SK-N-SH (cell line): ENCODE measurements at regions not wholly inside any gene's neighbourhood (a gene's known extent, or its start where the extent isn't known, plus 50 kb on each side); places are given as distances from the start of the nearest gene placed in this dataset.

Source experiments
- CTCF ChIA-PET: fragments of 300-600, 350-600 bp; formaldehyde crosslinking; extraction: SDS; loops from one replicate; lab custom pipeline; 2021; lab: Yijun Ruan, JAX
- POLR2A ChIA-PET: fragments of 350-600 bp; sonication (Branson Sonifier 250); formaldehyde crosslinking; extraction: SDS; loops from one replicate; lab custom pipeline; 2020; ENCODE audit warnings: antibody characterized with exemption, inconsistent platforms; lab: Yijun Ruan, JAX
- DNase-seq: peaks from one replicate; pipeline ENCODE4 v3.0.0; 2012
- H2AFZ ChIP-seq: fragments of 200-600 bp; sonication (generic); 2 replicates; pipeline ENCODE4 v1.8.1; 2016; ENCODE audit warnings: antibody characterized with exemption, mild to moderate bottlenecking, low read depth
- H3F3A ChIP-seq: fragments of 200-600 bp; sonication (generic); replicated peaks from 2 replicates; pipeline ENCODE3; 2016; ENCODE audit warnings: antibody characterized with exemption, mild to moderate bottlenecking; ENCODE audit not compliant: insufficient read depth
- H3K27ac ChIP-seq, 2 experiments: fragments of 200-500 bp in 1 of 2; fragments of 200-600 bp in 1 of 2; sonication (Bioruptor generic) in 1 of 2; sonication (generic), shearing (Covaris generic) in 1 of 2; 2 replicates each; pipeline versions ENCODE4 v1.5.1 to v1.6.1; 2014 to 2016; ENCODE audit warnings: low read depth in 2 of 2, inconsistent platforms in 1 of 2, low read length in 1 of 2, mild to moderate bottlenecking in 1 of 2, mixed read lengths in 1 of 2
- H3K27me3 ChIP-seq: fragments of 200-600 bp; sonication (generic), shearing (Covaris generic); 2 replicates; pipeline ENCODE4 v1.6.1; 2016; ENCODE audit warnings: mixed run types; ENCODE audit not compliant: insufficient read depth
- H3K36me3 ChIP-seq, 2 experiments: fragments of 200-500 bp in 1 of 2; fragments of 200-600 bp in 1 of 2; sonication (Bioruptor generic) in 1 of 2; sonication (generic) in 1 of 2; replicated peaks in 1 of 2; 2 replicates each; pipeline versions ENCODE3 to v1.5.1; 2014 to 2016; ENCODE audit warnings: low read length in 1 of 2, mild to moderate bottlenecking in 1 of 2; ENCODE audit not compliant: insufficient read depth in 2 of 2, control insufficient read depth in 1 of 2
- H3K4me1 ChIP-seq, 2 experiments: fragments of 200-500 bp in 1 of 2; fragments of 200-600 bp in 1 of 2; sonication (Bioruptor generic) in 1 of 2; sonication (generic), shearing (Covaris generic) in 1 of 2; 2 replicates each; pipeline versions ENCODE4 v1.5.1 to v1.6.1; 2014 to 2016; ENCODE audit warnings: low read depth in 1 of 2, low read length in 1 of 2, mixed run types in 1 of 2; ENCODE audit not compliant: insufficient read depth in 2 of 2, control insufficient read depth in 1 of 2
- H3K4me2 ChIP-seq: fragments of 200-600 bp; sonication (generic), shearing (Covaris generic); 2 replicates; pipeline ENCODE4 v1.6.1; 2017; ENCODE audit warnings: mixed run types
- H3K4me3 ChIP-seq, 2 experiments: fragments of 200-500 bp in 1 of 2; fragments of 200-600 bp in 1 of 2; sonication (Bioruptor generic) in 1 of 2; sonication (generic), shearing (Covaris generic) in 1 of 2; 2 replicates each; pipeline versions ENCODE4 v1.5.1 to v1.8.1; 2014 to 2016; ENCODE audit warnings: low read depth in 2 of 2, inconsistent platforms in 1 of 2, low read length in 1 of 2, mild to moderate bottlenecking in 1 of 2, mixed read lengths in 1 of 2, moderate library complexity in 1 of 2
- H3K79me2 ChIP-seq: fragments of 200-600 bp; sonication (generic); 2 replicates; pipeline ENCODE4 v1.8.1; 2017; ENCODE audit warnings: mild to moderate bottlenecking; ENCODE audit not compliant: insufficient read depth
- H3K9ac ChIP-seq: fragments of 200-600 bp; sonication (generic); 2 replicates; pipeline ENCODE4 v1.6.1; 2017; ENCODE audit warnings: mixed run types
- H3K9me2 ChIP-seq: fragments of 200-600 bp; sonication (generic); 2 replicates; pipeline ENCODE4 v1.6.1; 2017; ENCODE audit warnings: mixed run types
- H3K9me3 ChIP-seq: fragments of 200-600 bp; sonication (generic); 2 replicates; pipeline ENCODE4 v1.6.1; 2017; ENCODE audit warnings: mixed run types, mild to moderate bottlenecking, moderate library complexity
- H4K20me1 ChIP-seq: fragments of 200-600 bp; sonication (generic); 2 replicates; pipeline ENCODE4 v1.6.1; 2017; ENCODE audit warnings: mild to moderate bottlenecking, mixed run types; ENCODE audit not compliant: insufficient read depth
- EP300 ChIP-seq, 2 experiments: IDR thresholded peaks; 2 replicates each; pipeline versions ENCODE4 v1.4.0 to v1.6.1; 2012; ENCODE audit warnings: borderline replicate concordance in 1 of 2, low read depth in 1 of 2, low read length in 1 of 2
- EZH2phosphoT487 ChIP-seq: fragments of 200-600 bp; sonication (generic); IDR thresholded peaks from 2 replicates; pipeline ENCODE4 v1.6.1; 2017; ENCODE audit warnings: low read depth, mixed run types, mild to moderate bottlenecking, antibody characterized with exemption, moderate library complexity, borderline replicate concordance
- FOXJ3 ChIP-seq: sonication (generic); formaldehyde crosslinking; IDR thresholded peaks from 2 replicates; pipeline ENCODE4 v1.5.1; 2020; ENCODE audit warnings: mild to moderate bottlenecking, missing genetic modification reagents
- FOXM1 ChIP-seq: IDR thresholded peaks from 2 replicates; pipeline ENCODE4 v1.4.0; 2012; ENCODE audit warnings: low read depth, mild to moderate bottlenecking
- GATA2 ChIP-seq: sonication (generic); formaldehyde crosslinking; IDR thresholded peaks from 2 replicates; pipeline ENCODE4 v1.5.0; 2020; ENCODE audit warnings: mild to moderate bottlenecking, missing genetic modification reagents
- JUND ChIP-seq: IDR thresholded peaks from 2 replicates; pipeline ENCODE4 v1.4.0; 2012
- MXI1 ChIP-seq: IDR thresholded peaks from 2 replicates; pipeline ENCODE4 v1.6.1; 2012; ENCODE audit warnings: mild to moderate bottlenecking, low read depth, low read length, improper control_type of control experiment
- NFIC ChIP-seq: IDR thresholded peaks from 2 replicates; pipeline ENCODE4 v1.4.0; 2012; ENCODE audit warnings: borderline replicate concordance
- POLR2AphosphoS5 ChIP-seq: IDR thresholded peaks from 2 replicates; pipeline ENCODE4 v1.6.1; 2012; ENCODE audit warnings: low read depth, low read length
- RAD21 ChIP-seq: IDR thresholded peaks from 2 replicates; pipeline ENCODE4 v1.6.1; 2012; ENCODE audit warnings: mild to moderate bottlenecking, low read length
- RCOR1 ChIP-seq: fragments of 150-350 bp; IDR thresholded peaks from 2 replicates; pipeline ENCODE4 v1.6.1; 2017; ENCODE audit warnings: antibody characterized with exemption, low read length
- RFX5 ChIP-seq: IDR thresholded peaks from 2 replicates; pipeline ENCODE4 v1.6.1; 2012; ENCODE audit warnings: mild to moderate bottlenecking, improper control_type of control experiment, low read length
- RXRA ChIP-seq: IDR thresholded peaks from 2 replicates; pipeline ENCODE4 v1.4.0; 2012; ENCODE audit warnings: low read depth, mild to moderate bottlenecking, borderline replicate concordance
- SMC3 ChIP-seq: IDR thresholded peaks from 2 replicates; pipeline ENCODE4 v1.6.1; 2012; ENCODE audit warnings: low read depth, low read length, improper control_type of control experiment
- TAF1 ChIP-seq: IDR thresholded peaks from 2 replicates; pipeline ENCODE4 v1.6.1; 2012; ENCODE audit warnings: low read depth, mild to moderate bottlenecking, low read length, moderate library complexity, borderline replicate concordance
- YY1 ChIP-seq: IDR thresholded peaks from 2 replicates; pipeline ENCODE4 v1.4.0; 2012; ENCODE audit warnings: low read depth, mild to moderate bottlenecking
- WGBS: methylation state at CpG from one replicate; pipeline ENCODE4 v1.1.6; 2017; ENCODE audit warnings: low lambda C conversion rate; 5-methylcytosine and 5-hydroxymethylcytosine counted together
- TF ChIP-seq, protein P1 (sequence below): IDR thresholded peaks from 2 replicates; pipeline ENCODE4 v1.4.0; 2012; ENCODE audit warnings: low read depth, borderline replicate concordance
- TF ChIP-seq, protein P2 (sequence below): fragments of 150-350 bp; IDR thresholded peaks from 2 replicates; pipeline ENCODE4 v1.6.1; 2016; ENCODE audit warnings: mild to moderate bottlenecking, low read depth, low read length
- TF ChIP-seq, protein P3 (sequence below): fragments of 150-350 bp; IDR thresholded peaks from 2 replicates; pipeline ENCODE4 v1.6.1; 2017; ENCODE audit warnings: antibody characterized with exemption, low read length, low read depth, borderline replicate concordance

DNA sequence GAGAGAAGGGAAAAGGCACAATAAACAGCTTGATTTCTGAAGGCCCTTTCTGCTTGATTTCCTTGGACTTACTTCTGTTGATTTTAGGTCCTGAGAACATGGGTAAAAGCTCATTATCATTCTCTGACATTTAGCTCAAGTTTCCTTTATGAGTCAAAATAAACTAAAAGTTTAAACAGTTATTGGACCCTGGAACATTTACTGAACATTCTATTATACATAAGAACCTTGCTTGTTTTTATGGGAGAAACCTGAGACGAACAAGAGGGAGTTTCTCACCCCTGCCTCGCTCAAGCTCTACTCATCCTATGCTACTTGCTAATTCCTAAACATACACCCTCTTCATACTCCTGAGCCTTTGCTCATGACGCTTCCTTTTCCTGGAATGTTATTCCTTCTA lies 538.3 kb upstream of the PKN2 start (continued):
- TF ChIP-seq RCOR1 (no peak), TAF1 (no peak)

DNA sequence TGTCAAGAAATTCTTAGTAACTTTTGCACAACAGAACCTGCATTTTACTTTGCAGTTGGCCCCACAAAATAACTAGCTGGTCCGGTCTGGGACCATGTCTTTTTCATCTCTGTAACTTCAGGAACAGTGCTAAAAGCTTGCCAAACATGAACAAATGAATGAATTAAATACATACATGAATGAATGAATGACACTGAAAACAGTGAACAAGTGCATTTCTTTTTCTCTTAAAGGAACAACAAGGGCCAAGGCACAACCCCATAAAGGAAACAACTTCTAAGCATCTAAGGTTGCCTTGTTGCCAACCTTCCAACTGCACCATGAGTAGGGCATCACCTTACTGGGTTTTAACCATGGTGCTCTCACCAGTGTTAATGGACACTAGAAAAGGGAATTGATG lies 534.4 kb upstream of the PKN2 start:
- Histone ChIP-seq H3K27ac (no peak overlapping the region), H3K9me2 (no peaks in the 10 kb centered on the region), H3F3A (no peaks in the 10 kb centered on the region), H3K36me3 (no peaks in the 10 kb centered on the region), H3K9me3 (no peaks in the 10 kb centered on the region; the same call in 1 of the 2 replicates), H3K27me3 (no peaks in the 10 kb centered on the region), H3K79me2 (no peaks in the 10 kb centered on the region), H2AFZ (no peak overlapping the region), H3K4me2 (no peak overlapping the region), H3K4me1 (no peaks in the 10 kb centered on the region), H4K20me1 (no peaks in the 10 kb centered on the region), H3K4me3 (no peak overlapping the region), H3K9ac (no peak overlapping the region)
- WGBS: 64% methylated on average over 1 of the region's 1 CpG
- no peak for DNase-seq
- POLR2A ChIA-PET: no interaction called here
- TF ChIP-seq POLR2AphosphoS5 (no peak), YY1 (no peak), RFX5 (no peak), RXRA (no peak), MXI1 (no peak), SMC3 (no peak), NFIC (no peak), FOXJ3 (CRISPR knock-in tag) (no peak), TAF1 (no peak), RAD21 (no peak)
- TF ChIP-seq, protein P1, sequence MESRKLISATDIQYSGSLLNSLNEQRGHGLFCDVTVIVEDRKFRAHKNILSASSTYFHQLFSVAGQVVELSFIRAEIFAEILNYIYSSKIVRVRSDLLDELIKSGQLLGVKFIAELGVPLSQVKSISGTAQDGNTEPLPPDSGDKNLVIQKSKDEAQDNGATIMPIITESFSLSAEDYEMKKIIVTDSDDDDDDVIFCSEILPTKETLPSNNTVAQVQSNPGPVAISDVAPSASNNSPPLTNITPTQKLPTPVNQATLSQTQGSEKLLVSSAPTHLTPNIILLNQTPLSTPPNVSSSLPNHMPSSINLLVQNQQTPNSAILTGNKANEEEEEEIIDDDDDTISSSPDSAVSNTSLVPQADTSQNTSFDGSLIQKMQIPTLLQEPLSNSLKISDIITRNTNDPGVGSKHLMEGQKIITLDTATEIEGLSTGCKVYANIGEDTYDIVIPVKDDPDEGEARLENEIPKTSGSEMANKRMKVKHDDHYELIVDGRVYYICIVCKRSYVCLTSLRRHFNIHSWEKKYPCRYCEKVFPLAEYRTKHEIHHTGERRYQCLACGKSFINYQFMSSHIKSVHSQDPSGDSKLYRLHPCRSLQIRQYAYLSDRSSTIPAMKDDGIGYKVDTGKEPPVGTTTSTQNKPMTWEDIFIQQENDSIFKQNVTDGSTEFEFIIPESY: no peak
- TF ChIP-seq, protein P2, sequence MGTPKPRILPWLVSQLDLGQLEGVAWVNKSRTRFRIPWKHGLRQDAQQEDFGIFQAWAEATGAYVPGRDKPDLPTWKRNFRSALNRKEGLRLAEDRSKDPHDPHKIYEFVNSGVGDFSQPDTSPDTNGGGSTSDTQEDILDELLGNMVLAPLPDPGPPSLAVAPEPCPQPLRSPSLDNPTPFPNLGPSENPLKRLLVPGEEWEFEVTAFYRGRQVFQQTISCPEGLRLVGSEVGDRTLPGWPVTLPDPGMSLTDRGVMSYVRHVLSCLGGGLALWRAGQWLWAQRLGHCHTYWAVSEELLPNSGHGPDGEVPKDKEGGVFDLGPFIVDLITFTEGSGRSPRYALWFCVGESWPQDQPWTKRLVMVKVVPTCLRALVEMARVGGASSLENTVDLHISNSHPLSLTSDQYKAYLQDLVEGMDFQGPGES: no peak
- CTCF ChIA-PET: interaction anchor here (1.1 kb wide), 1 partner anchor 49 kb away, joined by 3 read pairs; no protein-coding TSS in a partner anchor

DNA sequence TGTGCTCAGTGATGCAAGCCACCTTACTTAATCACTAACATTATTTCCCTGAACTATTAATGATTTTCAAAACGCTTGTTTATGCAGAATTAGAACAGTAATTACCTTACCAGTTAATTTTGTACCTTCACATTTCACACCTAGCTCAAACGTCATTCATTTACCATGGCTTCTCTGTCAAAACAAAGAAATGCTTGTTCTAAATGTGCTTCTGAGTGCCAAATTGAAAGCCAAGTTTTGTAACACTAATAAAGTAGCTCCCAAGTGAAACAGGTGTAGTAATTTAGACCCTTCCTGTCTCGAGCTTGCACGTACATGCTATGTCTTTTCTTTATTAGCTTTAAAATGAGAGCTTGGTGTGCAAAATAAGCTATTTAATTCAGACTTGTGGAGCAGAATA lies 533.7 kb upstream of the PKN2 start:
- H4K20me1 ChIP-seq: no peaks in the 10 kb centered on the region
- H3K27me3 ChIP-seq: no peaks in the 10 kb centered on the region
- H3K36me3 ChIP-seq: no peaks in the 10 kb centered on the region
- CTCF ChIA-PET: interaction anchor here (0.6 to 1.1 kb wide), 2 partner anchors 19 to 50 kb away, joined by 3 read pairs; no protein-coding TSS in a partner anchor
- H3K79me2 ChIP-seq: no peaks in the 10 kb centered on the region
- WGBS: 12% methylated on average over 4 of the region's 4 CpGs
- no peak overlapping the region for H3K27ac ChIP-seq
- DNase-seq: no peak
- no peaks in the 10 kb centered on the region for H3K9me3 ChIP-seq
- no peak overlapping the region for H3K4me3 ChIP-seq
- H3K9ac ChIP-seq: no peak overlapping the region
- POLR2A ChIA-PET: no interaction called here
- no peaks in the 10 kb centered on the region for H3F3A ChIP-seq
- TF ChIP-seq GATA2 (no peak), JUND (no peak), TAF1 (no peak), NFIC (no peak), EZH2phosphoT487 (no peak), RXRA (no peak), FOXM1 (no peak), EP300 (IDR thresholded peaks at IDR 0.05; ENCODE audit: borderline replicate concordance in 1 of 2, low read depth in 1 of 2, low read length in 1 of 2) (no peak)
- TF ChIP-seq, protein P3, sequence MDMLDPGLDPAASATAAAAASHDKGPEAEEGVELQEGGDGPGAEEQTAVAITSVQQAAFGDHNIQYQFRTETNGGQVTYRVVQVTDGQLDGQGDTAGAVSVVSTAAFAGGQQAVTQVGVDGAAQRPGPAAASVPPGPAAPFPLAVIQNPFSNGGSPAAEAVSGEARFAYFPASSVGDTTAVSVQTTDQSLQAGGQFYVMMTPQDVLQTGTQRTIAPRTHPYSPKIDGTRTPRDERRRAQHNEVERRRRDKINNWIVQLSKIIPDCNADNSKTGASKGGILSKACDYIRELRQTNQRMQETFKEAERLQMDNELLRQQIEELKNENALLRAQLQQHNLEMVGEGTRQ: no peak
- TF ChIP-seq, all 33 proteins: peak for 0
- Histone ChIP-seq H3K9me2 (no peaks in the 10 kb centered on the region), H2AFZ (0 out of 2 replicates have a peak overlapping the region, but pooled peaks have one; percentile 24), H3K4me2 (no peak overlapping the region), H3K4me1 (no peaks in the 10 kb centered on the region)
